GM19043 (cell line): ENCODE measurements at regions not wholly inside any gene's neighbourhood (a gene's known extent, or its start where the extent isn't known, plus 50 kb on each side); places are given as distances from the start of the nearest gene placed in this dataset.
"Not testable (repeated sequence)": the region's sequence is repeated elsewhere in the genome, so short reads cannot be mapped to it uniquely, and the experiment has no call there.

Experiments
- ATAC-seq: cut with Tn5 transposase; IDR thresholded peaks from one replicate; pipeline ENCODE4 v1.9.1; 2021; ENCODE audit warnings: low read depth; ENCODE audit not compliant: unreplicated experiment

DNA sequence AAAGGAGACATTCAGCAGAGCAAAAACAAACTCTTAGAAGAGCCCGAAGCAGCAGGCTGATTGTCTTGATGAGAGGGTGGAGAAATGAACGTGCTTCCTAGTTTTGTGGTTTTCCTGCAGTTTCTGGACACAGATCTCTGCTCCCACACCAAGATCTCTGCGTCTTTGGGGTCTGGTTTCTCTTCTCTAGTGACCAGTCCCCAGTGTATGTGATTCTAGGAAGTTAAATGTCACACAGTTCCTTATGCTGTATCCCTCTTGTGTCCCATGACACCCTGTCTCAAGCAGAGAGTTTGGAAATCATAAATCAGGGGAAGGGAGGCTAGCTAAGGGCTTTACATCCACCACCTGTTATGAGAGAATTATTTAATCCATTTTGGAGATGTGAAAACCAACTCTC, 55.4 kb upstream of the KLF14 start:
- ATAC-seq, result no peak

DNA sequence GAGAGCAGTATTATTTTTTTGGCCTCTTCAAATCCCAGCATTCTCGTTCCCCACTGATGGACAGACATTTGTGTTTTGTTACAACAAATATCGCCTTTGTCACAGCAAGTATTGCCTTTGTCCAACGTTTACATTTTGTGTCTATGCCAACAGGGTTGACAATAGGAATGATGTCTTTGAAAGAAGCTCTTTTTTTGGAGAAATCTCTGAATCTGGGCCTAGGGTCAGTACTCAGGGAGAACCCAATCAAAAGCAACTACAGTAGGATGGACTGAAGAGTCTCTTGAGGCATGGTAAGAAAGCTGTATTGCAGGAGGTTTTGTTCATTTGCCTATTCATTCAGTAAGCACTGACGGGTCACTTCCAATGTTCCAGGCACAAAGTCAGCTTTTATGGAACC, 57.7 kb upstream of the KLF14 start:
- ATAC-seq, result no peak

DNA sequence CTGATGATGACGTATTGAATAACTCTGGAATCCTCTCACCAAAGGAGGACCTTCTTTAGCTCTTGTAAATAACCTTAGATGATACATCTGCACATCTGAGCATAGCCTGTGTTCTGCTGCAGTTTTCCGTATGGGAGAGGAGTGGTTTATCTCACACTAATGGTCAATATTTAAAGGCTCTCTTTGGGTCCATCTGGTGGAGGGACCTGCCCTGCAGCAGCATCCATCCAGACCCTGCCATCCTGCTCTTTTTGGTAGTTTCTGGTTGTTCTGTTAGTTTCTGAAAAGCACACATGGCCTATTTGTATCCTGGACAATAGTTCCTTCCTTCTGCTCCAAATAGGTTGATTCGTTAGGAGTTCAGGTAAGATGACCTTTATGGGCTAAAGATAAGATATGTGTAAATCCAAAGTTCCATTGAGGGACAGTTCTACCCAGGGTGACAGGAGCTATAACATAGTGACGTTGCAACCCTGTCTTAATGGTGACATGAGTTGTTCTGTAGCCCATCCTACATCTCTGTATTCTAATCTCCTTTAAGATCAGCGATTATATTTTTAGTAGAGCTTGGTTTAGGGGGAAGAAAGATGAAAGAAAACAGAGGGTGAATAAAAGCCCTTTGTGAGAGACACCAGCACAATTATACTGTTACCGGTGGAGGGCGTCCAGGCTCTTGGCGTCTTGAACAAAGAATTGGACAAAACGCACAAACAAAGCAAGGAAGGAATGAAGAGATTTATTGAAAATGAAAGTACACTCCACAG, 60.0 kb upstream of the KLF14 start:
- no peak for ATAC-seq

DNA sequence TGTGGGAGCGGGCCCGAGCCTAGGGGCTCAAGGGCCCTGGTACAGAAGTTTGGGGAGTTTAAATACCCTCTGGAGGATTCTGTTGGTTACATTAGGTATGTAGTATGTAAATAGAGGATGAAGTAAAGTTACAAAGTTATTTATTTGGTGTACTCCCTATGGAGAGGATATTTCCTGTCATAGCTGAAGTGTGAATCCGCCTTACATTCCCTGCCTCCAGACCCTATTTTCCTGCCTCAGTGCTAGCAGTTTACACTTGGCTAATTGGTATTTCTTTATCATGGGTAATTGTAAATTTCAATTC, 60.6 kb upstream of the KLF14 start:
- ATAC-seq, result no peak

DNA sequence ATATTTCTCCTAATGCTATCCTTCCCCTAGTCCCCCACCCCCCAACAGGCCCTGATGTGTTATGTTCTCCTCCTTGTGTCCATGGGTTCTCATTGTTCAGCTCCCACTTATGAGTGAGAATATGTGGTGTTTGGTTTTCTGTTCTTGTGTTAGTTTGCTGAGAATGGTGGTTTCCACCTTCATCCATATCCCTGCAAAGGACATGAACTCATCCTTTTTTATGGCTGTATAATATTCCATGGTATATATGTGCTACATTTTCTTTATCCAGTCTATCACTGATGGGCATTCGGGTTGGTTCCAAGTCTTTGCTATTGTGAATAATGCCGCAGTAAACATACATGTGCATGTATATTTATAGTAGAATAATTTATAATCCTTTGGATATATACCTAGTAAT, 62.4 kb upstream of the KLF14 start:
- not testable (repeated sequence) for ATAC-seq

DNA sequence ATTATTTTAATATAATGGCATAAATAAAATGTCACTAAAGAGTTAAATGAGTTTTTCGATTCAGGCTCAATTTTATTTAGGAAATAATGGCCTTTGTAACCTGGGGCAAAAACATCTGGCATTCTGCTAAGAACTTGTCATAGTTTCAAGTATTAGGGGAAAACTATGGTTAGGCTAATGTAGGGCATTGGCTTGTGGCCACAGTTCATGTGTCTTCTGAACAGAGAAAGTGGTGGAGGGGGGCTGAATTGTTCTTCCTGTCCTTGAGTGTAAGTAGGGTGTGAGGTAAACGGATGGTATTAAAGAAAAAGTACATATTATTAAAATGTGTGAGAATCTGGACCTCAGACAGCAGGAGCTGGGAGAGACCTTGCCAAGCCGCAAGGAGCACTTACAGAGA, 69.1 kb upstream of the KLF14 start:
- no peak for ATAC-seq

DNA sequence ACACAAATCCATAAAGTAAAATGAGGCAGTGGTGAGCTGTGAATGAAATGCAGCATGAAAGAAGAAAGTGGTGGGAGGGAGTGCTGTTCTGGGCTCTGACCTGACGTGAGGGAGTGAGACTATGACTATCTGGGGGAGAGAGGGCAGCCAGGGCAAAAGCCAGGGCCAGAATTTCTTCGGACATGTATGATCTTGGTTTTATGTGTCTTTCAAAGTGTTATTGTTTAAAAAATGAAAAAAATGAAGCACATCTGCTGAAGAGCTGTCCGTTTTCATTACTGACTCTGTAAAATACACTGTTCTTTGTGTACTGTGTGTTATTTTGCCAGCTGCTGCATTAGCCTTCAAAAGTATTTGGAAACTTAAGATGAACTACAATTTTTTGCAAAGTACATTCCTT, 70.2 kb upstream of the KLF14 start:
- ATAC-seq, result no peak

DNA sequence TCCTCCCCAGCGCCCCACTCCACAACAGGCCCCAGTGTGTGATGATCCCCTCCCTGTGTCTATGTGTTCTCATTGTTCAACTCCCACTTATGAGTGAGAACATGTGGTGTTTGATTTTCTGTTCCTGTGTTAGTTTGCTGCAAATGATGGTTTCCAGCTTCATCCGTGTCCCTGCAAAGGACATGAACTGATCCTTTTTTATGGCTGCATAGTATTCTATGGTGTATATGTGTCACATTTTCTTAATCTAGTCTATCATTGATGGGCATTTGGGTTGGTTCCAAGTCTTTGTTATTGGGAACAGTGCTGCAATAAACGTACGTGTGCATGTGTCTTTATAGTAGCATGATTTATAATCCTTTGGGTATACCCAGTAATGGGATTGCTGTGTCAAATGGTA, 78.8 kb upstream of the KLF14 start:
- ATAC-seq, result not testable (repeated sequence)

DNA sequence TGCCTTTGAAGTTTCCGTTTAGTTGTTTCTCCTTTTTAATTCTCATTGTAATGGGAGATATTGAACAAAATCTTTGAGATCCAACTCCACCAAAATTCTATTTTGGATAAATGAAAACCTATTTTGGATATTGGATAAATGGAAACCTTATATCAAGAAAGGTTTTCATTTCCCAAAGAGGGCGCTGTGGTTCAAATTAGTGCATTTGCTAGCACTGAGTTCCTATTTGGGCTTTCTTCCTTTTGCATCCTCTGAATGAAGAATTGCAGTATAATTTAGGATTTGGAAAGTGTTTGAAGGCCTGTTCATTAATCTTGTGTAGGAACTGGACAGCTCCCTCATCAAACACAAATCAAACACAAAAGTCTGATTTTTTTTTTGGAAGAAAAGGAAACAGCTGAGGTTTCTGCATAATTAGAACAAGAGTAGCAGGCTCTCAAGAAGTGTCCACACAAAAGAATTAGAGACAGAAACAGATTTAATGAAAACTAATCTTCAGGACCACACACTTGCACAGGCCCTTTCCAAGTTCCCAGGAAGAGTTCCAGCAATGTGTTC, 80.8 kb upstream of the KLF14 start:
- ATAC-seq, result no peak

DNA sequence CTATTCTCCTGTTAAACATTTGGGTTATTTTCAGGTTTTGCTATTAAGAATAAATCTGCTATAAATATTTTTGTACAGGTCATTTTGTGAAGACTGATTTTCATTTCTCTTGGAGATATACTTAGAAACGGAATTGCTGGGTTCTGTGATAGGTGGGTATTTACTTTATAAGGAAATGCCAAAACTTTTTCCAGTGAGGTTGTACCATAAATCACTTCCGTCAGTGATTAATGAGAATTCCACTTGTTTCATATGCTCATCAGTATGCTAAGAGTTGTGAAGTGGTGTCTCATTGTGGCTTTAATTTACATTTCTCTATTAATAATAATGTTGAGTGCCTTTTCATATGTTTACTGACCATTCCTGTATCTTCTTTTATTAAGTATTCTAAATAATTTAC, 84.0 kb upstream of the KLF14 start:
- no peak for ATAC-seq

DNA sequence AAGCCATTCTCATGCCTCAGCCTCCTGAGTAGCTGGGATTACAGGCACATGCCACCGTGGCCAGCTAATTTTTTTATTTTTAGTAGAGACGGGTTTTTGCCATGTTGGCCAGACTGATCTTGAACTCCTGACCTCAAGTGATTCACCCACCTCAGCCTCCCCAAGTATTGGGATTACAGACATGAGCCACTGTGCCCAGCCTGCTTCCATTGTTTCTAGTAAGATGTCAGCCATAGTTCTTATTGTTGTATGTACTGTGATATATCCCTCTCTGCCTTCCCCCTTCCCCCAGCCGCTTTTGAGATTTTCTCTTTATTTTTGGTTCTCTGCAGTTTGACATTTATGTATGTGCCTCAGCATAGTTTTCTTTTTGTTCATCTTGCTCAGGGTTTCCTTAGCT, 87.9 kb upstream of the KLF14 start:
- ATAC-seq, result no peak

DNA sequence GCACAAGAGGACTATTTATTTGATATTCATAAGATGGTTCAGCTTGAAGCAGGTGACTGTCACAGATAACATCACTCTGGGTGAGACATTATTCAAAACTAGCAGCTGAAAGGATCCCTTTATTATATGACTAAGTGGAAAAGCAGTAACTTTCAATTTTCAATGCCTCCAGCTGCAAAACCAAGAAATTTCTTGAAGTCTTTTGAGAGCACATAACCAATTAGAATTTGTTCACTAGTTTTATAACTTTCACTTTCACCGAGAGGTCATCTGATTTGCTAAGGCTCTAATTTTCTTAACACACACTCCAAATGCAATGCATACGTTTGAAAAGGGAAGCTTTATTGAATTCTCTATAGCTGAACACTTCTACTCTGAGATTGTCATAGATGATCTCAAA, 88.6 kb upstream of the KLF14 start:
- ATAC-seq, result no peak

DNA sequence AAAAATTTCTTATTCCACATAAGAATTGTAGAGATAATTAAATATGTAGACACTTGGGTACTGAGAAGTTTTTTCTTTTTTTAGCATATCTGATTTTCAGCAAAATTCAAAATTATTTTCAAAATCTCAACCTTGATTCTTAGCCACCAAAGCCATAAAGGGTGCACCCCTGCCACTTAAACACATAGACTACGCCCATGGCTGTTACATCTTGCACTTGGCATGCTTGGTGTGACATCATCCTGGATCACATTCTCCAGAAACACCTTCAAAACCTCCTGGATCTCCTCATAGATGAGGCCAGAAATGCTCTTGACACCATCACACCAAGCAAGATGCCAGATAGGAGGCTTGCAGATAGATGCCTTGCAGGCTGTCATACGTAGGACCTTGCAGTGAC, 89.1 kb upstream of the KLF14 start:
- ATAC-seq, result no peak

DNA sequence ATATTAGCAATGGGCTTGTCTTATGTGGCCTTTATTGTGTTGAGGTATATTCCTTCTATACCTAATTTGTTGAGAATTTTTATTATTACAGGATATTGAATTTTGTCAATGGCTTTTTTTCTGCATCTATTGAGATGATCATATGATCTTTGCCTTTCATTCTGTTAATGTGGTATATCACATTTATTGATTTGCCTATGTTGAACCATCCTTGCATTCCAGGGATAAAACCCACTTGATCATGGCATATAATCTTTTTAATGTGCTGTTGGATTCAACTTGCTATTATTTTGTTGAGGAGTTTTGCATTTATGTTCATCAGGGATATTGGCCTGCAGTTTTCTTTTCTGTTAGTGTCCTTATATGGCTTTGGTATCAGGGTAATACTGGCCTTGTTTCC, 91.8 kb upstream of the KLF14 start:
- no peak for ATAC-seq

DNA sequence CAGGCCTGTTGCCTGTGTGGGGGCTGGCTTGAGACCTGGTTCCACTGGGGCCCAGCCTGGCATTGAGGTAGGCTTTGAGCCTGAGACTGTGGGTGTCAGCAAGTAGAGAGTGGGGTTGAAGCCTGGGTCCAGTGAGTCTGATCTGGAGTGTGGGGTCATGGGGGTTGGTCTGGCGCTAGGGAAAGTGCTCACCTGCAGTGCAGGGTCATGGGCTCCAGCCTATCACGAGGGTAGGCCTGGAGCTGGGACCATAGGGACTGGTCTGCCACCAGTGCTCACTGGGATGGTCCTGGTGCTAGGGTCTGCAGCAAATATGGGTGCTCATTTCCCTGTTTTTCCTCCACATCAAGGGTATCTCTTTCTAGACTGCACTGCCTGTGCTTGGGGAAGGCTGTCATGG, 95.4 kb upstream of the KLF14 start:
- ATAC-seq, result no peak

DNA sequence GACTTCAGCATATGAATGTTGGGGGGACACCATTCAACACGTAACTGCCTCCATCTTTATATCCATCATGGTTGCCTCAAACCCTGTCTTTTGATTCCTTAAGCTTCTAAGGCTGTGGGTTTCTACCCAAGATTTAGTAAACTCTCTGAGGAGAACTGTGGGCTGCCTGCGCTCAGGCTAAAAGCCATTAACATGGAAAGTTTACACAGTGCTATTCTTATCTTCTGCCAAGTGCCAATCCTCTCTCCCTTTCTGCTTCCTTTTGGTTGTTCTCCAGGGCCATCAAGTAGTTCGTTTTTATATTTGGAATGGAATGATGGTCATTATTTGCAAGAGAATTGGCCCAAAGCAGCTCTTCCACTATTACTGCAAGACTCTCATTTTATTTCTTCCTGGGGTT, 97.3 kb upstream of the KLF14 start:
- ATAC-seq, result no peak

DNA sequence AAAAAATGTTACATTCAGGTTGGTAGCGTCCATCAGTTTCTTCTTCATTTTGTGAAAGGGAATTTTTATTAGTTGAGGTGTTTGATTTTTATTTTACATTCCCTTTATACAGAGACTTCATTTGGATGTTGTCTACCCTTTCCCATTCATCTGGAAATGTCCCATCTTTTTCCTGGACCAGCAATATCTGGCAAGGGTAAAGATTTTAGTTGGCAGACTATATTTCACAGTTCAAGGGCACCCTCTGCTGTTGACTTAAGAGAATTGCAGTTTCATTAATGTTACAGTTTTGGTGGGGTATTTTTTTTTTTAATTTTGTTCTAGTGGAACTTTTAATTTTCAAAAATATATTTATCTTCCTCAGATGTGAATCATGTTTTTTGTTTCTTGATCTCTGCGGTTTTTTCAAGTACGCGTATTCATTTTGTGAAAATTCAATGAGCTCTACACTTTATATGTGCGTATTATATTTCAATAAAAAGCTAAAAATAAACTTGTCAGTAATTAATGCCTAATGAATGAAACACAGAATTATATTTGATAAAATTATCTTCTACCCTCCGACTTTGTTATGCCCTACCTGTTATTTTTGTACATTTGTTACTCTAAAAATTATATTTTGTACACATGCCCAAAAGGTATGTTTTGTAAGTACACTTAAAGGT, 97.9 kb upstream of the KLF14 start:
- no peak for ATAC-seq

DNA sequence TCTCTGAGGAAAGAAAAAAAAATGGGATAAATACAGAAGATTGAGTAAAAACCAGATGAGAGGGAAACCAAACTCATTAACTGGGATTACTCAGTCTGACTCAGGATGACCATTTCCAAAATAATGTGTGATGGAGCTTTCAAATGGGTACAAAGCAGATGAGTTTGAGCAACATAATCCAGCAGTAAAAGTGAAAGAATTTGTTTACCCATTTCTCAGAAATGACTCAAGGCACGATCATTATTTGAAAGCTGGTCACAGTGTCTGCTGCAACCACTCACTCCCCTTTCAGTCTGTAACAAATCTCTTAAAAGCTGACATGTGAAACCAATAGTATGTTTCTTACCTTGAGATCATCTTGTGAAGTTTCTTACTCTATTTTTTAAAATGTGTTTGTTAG, 104.7 kb upstream of the KLF14 start:
- ATAC-seq, result no peak

DNA sequence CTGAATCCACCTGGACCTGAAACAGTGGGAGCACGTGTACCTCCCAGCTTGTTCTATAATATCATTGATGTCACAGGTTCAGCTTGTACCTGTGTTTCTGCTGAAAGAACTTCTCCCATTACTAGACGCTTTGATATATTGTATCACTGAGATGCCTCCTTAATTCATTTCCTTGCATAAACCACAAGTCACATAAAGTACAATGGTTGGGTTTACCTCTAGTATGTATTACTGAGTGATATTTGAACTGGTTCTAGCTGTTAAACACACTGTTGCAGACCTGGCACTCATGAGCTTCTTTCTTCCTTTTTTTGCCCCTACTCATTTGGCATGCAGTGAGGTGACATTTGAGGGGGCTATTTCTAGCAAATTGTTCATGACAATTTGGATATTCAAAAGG, 106.6 kb upstream of the KLF14 start:
- no peak for ATAC-seq

DNA sequence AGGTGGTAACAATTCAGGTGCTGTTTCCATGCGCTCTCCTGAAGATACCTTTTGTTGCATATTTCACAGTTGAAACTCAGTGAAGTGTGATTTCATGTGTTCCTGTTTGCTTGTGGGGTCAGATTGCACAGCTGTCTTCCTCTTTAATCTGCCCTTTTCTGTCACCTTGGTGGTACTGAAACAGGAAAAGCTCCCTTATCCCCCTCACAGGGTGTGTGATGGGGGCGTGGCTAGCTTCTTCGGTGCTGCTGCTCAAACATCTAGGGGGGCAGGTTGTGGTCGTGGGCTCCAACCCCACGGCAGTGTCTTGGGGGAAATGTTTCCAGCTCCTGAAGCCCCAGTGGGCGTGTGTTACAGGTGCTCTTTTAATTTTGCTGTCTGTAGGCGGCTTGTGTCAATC, 107.4 kb upstream of the KLF14 start:
- no peak for ATAC-seq

DNA sequence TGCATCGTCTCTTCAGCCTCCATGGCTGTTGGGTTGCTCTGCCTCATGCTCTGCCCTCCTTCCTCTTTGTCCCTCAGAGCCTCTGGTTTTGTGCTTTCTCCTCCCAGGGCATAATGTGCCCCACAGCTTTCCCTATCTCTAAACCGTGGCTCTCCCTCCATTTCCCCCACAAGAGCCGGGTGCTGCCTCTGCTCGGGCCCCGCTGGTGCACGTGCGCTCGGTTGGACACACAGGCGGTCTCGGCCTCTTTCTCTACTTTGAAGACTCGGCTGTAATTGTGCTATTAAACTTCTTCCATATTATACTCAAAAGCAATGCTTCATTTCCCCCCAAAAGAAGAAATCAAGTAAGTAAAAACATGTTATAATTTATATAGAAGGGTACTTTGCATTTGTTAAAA, 109.7 kb upstream of the KLF14 start:
- ATAC-seq, result no peak

DNA sequence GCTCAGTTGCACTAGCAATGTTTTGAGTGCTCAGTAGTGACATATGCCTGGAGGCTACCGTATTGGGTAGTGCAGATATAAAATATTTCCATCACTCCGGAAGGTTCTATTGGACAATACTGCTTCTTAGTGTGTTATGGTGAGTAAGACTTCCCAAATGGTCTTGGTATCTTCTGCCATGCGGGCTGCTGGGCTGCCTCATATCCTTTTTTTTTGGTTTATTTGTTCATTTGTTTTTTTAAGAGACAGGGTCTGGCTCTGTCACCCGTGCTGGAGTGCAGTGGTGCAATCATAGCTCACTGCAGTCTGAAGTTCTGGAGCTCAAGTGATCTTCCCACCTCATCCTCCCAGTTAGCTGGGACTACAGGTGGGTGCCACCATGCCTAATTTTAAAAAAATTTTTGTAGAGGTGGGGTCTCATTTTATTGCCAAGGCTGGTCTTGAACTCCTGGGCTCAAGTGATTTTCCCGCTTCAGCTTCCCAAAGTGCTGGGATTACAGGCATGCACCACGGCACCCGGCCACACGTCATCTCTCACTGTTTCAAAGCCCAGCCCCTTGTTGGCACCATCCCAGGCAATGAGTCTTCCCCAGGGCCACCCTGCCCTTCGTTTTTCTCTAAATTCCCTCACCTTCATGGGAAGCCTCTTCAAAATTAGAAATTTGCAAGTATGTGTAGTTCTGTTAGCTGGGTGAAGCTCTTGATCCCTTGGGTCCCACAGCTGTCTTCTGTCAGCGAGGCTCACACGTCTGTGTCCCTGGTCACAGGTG, 111.0 kb upstream of the KLF14 start:
- ATAC-seq, result no peak
